Memory B cell (primary cell): ENCODE measurements at regions not wholly inside any gene's neighbourhood (a gene's known extent, or its start where the extent isn't known, plus 50 kb on each side); places are given as distances from the start of the nearest gene placed in this dataset.

Source experiments
- ATAC-seq: fragments of 150-1000 bp; cut with Tn5 transposase; 2 replicates; pipeline ENCODE4 v1.10.0; 2021; ENCODE audit warnings: low read depth, mild to moderate bottlenecking, moderate library complexity
- DNase-seq, 2 donors: peaks; one replicate each; pipeline ENCODE4 v3.0.0; 2022; ENCODE audit warnings: low spot score in 2 of 2
- H3K27ac Mint-ChIP-seq: one replicate; pipeline ENCODE4 v1.8.0; 2022; ENCODE audit warnings: mild to moderate bottlenecking, moderate library complexity, mixed read lengths
- H3K27me3 Mint-ChIP-seq: one replicate; pipeline ENCODE4 v1.8.0; 2022; ENCODE audit warnings: mixed read lengths
- H3K36me3 Mint-ChIP-seq: one replicate; pipeline ENCODE4 v1.8.0; 2022; ENCODE audit warnings: mild to moderate bottlenecking, mixed read lengths
- H3K4me1 Mint-ChIP-seq: one replicate; pipeline ENCODE4 v1.8.0; 2022; ENCODE audit warnings: mixed read lengths
- H3K4me3 Mint-ChIP-seq: one replicate; pipeline ENCODE4 v1.8.0; 2022; ENCODE audit warnings: mild to moderate bottlenecking, moderate library complexity, mixed read lengths
- H3K9me3 Mint-ChIP-seq: one replicate; pipeline ENCODE4 v1.8.0; 2022; ENCODE audit warnings: mixed read lengths

DNA sequence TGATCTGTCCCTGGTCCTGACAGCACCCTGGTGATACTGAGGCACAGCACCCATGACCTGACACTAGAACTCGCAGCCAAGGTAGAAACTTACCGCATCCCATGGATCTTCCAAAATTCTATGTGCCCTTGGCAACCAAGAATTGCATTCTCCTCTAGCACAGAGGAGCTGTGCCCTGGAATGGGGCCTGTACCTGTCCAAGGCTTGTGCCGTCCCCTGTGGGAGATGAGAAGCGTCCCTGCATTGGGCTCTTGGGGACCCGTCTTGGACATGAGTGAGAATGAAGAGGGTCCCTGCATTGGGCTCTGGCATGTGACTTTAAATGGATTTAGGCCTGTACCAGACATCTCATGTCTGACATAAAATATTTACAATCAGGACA lies 67.1 kb downstream of the GGTLC2 start:
- Mint-ChIP-seq H3K4me1 (peaks cover 48% of the 10 kb centered on the region), H3K27ac (peak overlapping the region; percentile 80)
- no peak for ATAC-seq

DNA sequence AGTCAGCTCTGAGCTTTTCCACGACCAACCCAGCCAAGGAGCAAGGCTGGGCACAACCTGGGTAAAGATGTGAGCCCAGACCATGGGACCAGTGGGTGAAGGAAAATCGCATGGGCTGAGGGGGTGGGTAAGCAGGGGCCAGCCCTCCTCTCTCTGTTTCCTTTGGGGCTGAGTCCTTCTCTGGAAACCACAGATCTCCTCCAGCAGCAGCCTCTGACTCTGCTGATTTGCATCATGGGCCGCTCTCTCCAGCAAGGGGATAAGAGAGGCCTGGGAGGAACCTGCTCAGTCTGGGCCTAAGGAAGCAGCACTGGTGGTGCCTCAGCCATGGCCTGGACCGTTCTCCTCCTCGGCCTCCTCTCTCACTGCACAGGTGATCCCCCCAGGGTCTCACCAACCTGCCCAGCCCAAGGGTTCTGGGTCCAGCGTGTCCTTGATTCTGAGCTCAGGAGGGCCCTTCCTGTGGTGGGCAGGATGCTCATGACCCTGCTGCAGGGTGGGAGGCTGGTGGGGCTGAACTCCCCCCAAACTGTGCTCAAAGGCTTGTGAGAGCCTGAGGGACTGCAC lies 67.8 kb downstream of the GGTLC2 start:
- no peaks in the 10 kb centered on the region for H3K27me3 Mint-ChIP-seq
- no peaks in the 10 kb centered on the region for H3K9me3 Mint-ChIP-seq
- peak overlapping the region; percentile 52 for H3K4me3 Mint-ChIP-seq
- no peaks in the 10 kb centered on the region for H3K36me3 Mint-ChIP-seq
- peaks cover 48% of the 10 kb centered on the region for H3K4me1 Mint-ChIP-seq
- peak overlapping the region; percentile 47 for H3K27ac Mint-ChIP-seq
- ATAC-seq = no peak
- no peak for DNase-seq

More for the DNA sequence above, 67.1 kb downstream of the GGTLC2 start:
- H3K4me3 Mint-ChIP-seq = peak overlapping the region; percentile 41
- H3K27me3 Mint-ChIP-seq = no peaks in the 10 kb centered on the region
- H3K9me3 Mint-ChIP-seq = no peaks in the 10 kb centered on the region
- H3K36me3 Mint-ChIP-seq = no peaks in the 10 kb centered on the region
- no peak for DNase-seq

DNA sequence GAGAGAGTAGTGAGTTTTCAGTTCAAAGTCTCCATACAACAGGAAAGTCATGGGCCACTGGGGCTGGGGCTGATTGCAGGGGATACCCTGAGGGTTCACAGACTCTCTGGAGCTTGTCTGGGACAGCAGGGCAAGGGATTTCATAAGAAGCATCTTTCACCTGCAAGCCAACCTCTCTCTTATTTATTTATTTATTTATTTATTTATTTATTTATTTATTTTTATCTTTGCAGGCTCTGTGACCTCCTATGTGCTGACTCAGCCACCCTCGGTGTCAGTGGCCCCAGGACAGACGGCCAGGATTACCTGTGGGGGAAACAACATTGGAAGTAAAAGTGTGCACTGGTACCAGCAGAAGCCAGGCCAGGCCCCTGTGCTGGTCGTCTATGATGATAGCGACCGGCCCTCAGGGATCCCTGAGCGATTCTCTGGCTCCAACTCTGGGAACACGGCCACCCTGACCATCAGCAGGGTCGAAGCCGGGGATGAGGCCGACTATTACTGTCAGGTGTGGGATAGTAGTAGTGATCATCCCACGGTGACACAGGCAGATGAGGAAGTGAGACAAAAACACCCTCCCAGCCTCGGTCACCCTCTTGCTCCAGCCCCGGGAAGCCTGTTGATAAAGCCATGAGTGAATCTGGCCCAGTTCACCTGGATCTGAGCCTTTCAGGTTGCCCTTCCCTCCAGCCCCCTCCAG lies 68.4 kb downstream of the GGTLC2 start:
- ATAC-seq (peak; percentile 48), DNase-seq (no peak)
- Mint-ChIP-seq H3K27me3 (no peaks in the 10 kb centered on the region), H3K9me3 (no peaks in the 10 kb centered on the region), H3K4me1 (peaks cover 50% of the 10 kb centered on the region), H3K27ac (peak overlapping the region; percentile 47), H3K4me3 (peak overlapping the region; percentile 52), H3K36me3 (no peaks in the 10 kb centered on the region)

- DNase-seq = no peak
- no peaks in the 10 kb centered on the region for H3K9me3 Mint-ChIP-seq
- H3K36me3 Mint-ChIP-seq = no peaks in the 10 kb centered on the region
- ATAC-seq = no peak
- H3K27ac Mint-ChIP-seq = no peak overlapping the region
- H3K4me1 Mint-ChIP-seq = peaks cover 52% of the 10 kb centered on the region
- no peaks in the 10 kb centered on the region for H3K27me3 Mint-ChIP-seq
- H3K4me3 Mint-ChIP-seq = peak overlapping the region; percentile 44
Observed at GRCh38 chr22:22713416-22713815, 69.0 kb downstream of the GGTLC2 start.

DNA sequence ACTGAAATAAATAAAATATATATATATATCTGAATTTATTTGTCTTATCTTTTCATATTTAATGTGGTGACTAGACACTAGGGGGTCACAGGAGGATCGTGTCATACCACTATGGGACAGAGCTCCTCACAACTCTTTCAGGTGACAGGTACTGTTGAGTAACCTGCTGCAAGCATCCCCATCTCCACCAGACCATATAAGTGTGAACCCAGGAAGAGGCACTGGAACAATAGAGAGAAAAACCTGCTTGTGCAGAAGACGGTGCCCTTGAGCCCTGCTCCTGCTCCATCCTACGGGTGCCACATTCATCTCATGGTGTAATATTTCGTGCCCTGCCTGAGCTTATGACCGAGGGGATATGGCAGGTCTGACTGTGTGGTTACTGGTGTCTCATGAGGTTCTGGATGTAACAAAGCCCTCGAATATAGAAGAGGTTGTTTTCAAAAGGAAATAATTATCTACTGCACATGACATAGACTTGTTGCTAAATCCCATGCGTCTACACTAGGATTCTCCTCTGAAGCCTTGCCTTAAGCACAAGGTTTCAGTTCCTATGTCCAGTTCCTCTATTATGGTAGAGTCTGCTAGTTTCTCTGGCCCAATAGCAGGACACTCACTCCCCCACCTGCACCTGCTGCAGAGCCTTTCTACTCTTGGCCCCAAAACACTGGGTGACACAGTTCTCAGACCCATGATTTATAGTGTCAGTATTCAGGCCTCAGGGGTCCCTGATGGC lies 70.4 kb downstream of the GGTLC2 start:
- DNase-seq (no peak), ATAC-seq (peak; percentile 84)
- H3K27ac Mint-ChIP-seq = peak overlapping the region; percentile 48

GRCh38 chr22:22716136-22716665 lies 71.8 kb downstream of the GGTLC2 start:
- no peak for ATAC-seq
- no peaks in the 10 kb centered on the region for H3K27me3 Mint-ChIP-seq
- H3K9me3 Mint-ChIP-seq = no peaks in the 10 kb centered on the region
- H3K36me3 Mint-ChIP-seq = no peaks in the 10 kb centered on the region
- no peak overlapping the region for H3K4me3 Mint-ChIP-seq
- no peak for DNase-seq
- H3K4me1 Mint-ChIP-seq = peaks cover 57% of the 10 kb centered on the region
- H3K27ac Mint-ChIP-seq = no peak overlapping the region

More for the DNA sequence above, 70.4 kb downstream of the GGTLC2 start:
- Mint-ChIP-seq H3K4me3 (no peak overlapping the region), H3K4me1 (peaks cover 56% of the 10 kb centered on the region), H3K27me3 (no peaks in the 10 kb centered on the region), H3K9me3 (no peaks in the 10 kb centered on the region), H3K36me3 (no peaks in the 10 kb centered on the region)

- Mint-ChIP-seq H3K36me3 (no peaks in the 10 kb centered on the region), H3K27me3 (no peaks in the 10 kb centered on the region), H3K9me3 (no peaks in the 10 kb centered on the region), H3K27ac (no peak overlapping the region), H3K4me1 (peaks cover 60% of the 10 kb centered on the region), H3K4me3 (no peak overlapping the region)
- DNase-seq (no peak), ATAC-seq (no peak)
Observed at GRCh38 chr22:22717664-22718063, 73.2 kb downstream of the GGTLC2 start.

- peak; percentile 48 to 59 for DNase-seq
- Mint-ChIP-seq H3K4me1 (peaks cover 41% of the 10 kb centered on the region), H3K27me3 (no peaks in the 10 kb centered on the region), H3K36me3 (no peaks in the 10 kb centered on the region), H3K9me3 (no peaks in the 10 kb centered on the region), H3K27ac (peak overlapping the region; percentile 96), H3K4me3 (peak overlapping the region; percentile 67)
- peak; percentile 83 for ATAC-seq
Observed at GRCh38 chr22:22720201-22720723, 75.8 kb downstream of the GGTLC2 start.

GRCh38 chr22:22720724-22721261 lies 76.4 kb downstream of the GGTLC2 start:
- H3K9me3 Mint-ChIP-seq = no peaks in the 10 kb centered on the region
- H3K4me1 Mint-ChIP-seq = peaks cover 36% of the 10 kb centered on the region
- no peaks in the 10 kb centered on the region for H3K27me3 Mint-ChIP-seq
- H3K27ac Mint-ChIP-seq = peak overlapping the region; percentile 96
- peak; percentile 83 for ATAC-seq
- no peaks in the 10 kb centered on the region for H3K36me3 Mint-ChIP-seq
- peak overlapping the region; percentile 67 for H3K4me3 Mint-ChIP-seq
- DNase-seq = peak; percentile 33 to 48

DNA sequence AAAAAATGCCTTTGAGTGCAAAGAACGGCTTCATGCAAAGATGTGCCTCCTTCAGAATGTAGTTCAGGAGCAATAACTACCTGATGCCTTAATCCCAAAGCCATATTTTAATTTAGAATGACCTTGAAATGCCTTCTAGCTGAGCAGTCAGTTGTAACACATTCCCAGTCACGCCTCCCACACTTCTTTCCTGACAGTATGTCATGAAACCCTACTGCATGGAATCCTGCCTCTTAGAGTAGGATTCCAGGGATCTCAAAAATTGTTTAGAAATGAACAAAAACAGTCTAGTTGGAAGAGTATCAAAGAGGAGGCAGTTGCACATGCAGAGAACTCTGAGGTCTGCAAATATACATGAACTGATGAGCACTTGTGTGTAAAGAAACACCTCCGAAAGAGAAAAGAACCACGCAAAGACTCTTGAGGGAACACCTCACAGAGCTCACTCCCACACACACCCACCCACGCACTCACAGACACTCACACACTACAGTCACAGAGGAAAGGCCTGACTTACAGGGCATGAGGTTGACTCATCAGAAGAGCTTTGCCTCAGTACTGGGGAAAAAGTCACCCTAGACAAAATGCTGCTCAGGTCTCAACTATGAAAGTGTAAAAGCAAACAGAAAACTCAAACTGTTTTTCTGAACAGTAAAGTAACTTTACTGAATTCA lies 77.4 kb downstream of the GGTLC2 start:
- no peaks in the 10 kb centered on the region for H3K9me3 Mint-ChIP-seq
- H3K27ac Mint-ChIP-seq = peak overlapping the region; percentile 96
- peaks cover 40% of the 10 kb centered on the region for H3K4me1 Mint-ChIP-seq
- ATAC-seq = no peak
- H3K36me3 Mint-ChIP-seq = no peaks in the 10 kb centered on the region
- no peaks in the 10 kb centered on the region for H3K27me3 Mint-ChIP-seq
- no peak for DNase-seq
- no peak overlapping the region for H3K4me3 Mint-ChIP-seq

DNA sequence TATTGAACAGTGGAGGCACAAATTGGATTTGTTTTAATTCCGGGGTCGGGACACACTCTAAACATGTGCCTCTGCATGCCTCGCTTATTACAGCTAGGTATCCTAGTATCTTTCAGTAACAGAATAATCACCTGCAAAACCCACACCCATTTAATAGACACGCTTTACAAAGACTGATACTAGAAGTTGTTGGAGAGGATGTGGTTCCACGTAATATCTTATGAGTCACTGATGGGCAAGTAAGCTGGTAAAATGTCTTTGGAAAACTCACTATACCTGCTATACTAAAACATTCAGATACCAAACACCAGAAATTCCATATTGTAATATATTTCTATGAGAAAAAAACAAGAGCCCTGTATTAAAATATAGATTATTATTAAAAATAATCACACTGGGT lies 84.0 kb downstream of the GGTLC2 start:
- peaks cover 4% of the 10 kb centered on the region for H3K36me3 Mint-ChIP-seq
- peaks cover 8% of the 10 kb centered on the region for H3K4me1 Mint-ChIP-seq
- H3K27ac Mint-ChIP-seq = no peak overlapping the region
- no peak overlapping the region for H3K4me3 Mint-ChIP-seq
- H3K27me3 Mint-ChIP-seq = peaks cover 6% of the 10 kb centered on the region
- ATAC-seq (no peak), DNase-seq (no peak)
- H3K9me3 Mint-ChIP-seq = peaks cover 2% of the 10 kb centered on the region

DNA sequence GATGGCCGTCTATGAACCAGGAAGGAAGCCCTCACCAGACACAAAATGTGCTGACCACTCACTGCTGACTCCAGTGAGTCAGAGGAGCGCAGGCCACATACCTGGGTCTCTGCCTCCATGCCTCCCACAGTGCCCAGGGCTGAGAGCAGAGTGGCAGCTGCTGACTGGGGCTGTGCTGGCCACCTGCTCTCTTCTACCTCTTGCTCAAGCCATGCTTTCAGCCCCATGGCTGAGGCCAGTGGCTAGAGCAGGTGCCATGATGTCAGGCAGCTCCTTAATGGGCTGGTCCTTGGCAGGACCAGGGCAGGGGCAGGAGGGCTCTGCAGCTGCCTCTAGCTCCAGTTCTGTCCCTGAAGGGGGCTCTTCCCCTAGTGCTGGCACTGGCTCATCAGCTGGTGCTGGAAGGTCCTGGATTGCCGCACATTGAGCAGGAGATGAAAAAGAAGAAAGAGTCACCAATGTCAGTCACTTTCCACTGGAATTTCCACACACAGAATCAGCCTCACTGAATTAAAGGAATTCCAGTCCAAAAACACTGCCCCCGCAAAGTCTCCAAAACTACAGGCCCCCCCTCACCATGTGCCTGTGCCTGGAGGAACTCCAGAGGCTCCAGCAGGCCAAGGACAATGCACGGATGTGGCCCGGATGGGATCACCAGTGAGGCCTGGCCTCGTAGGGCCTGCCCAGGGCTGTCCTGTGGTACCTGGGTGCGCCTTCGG lies 86.4 kb downstream of the GGTLC2 start:
- DNase-seq (no peak), ATAC-seq (no peak)
- peaks cover 8% of the 10 kb centered on the region for H3K4me1 Mint-ChIP-seq
- peaks cover 2% of the 10 kb centered on the region for H3K9me3 Mint-ChIP-seq
- H3K27ac Mint-ChIP-seq = no peak overlapping the region
- H3K36me3 Mint-ChIP-seq = peaks cover 4% of the 10 kb centered on the region
- H3K27me3 Mint-ChIP-seq = peaks cover 6% of the 10 kb centered on the region
- H3K4me3 Mint-ChIP-seq = no peak overlapping the region

- peaks cover 4% of the 10 kb centered on the region for H3K36me3 Mint-ChIP-seq
- H3K4me1 Mint-ChIP-seq = peaks cover 4% of the 10 kb centered on the region
- no peak for DNase-seq
- peaks cover 2% of the 10 kb centered on the region for H3K9me3 Mint-ChIP-seq
- ATAC-seq = no peak
- H3K4me3 Mint-ChIP-seq = no peak overlapping the region
- no peak overlapping the region for H3K27ac Mint-ChIP-seq
- peaks cover 6% of the 10 kb centered on the region for H3K27me3 Mint-ChIP-seq
Observed at GRCh38 chr22:22731374-22731676, 86.9 kb downstream of the GGTLC2 start.
